Panc1 (cell line): ENCODE measurements at regions not wholly inside any gene's neighbourhood (a gene's known extent, or its start where the extent isn't known, plus 50 kb on each side); places are given as distances from the start of the nearest gene placed in this dataset.

Experiments
- ATAC-seq: fragments of 200-7000 bp; cut with Tn5 transposase; 2 replicates; pipeline ENCODE4 v1.9.1; 2020; ENCODE audit warnings: mild to moderate bottlenecking, moderate library complexity
- BruUV-seq: library from RNA; stranded (reverse); fragments of 400-500 nt; replicated peaks from 2 replicates; lab custom pipeline; 2021; lab: Mats Ljungman, UMichigan
- CTCF ChIA-PET: fragments of 300-600 bp; sonication (Branson Sonifier 250); formaldehyde crosslinking; loops from one replicate; lab custom pipeline; 2022; ENCODE audit warnings: antibody characterized with exemption; lab: Charles Lee
- POLR2A ChIA-PET: fragments of 300-600 bp; sonication (Branson Sonifier 250); formaldehyde crosslinking; loops from one replicate; lab custom pipeline; 2022; ENCODE audit warnings: antibody characterized with exemption; lab: Charles Lee
- DNase-seq: peaks from one replicate; pipeline ENCODE4 v3.0.0-alpha.2; 2010; ENCODE audit warnings: low read depth, low spot score
- H3K27ac ChIP-seq: 2 replicates; pipeline ENCODE4 v1.5.1; 2011; ENCODE audit warnings: mild to moderate bottlenecking, low read length, inconsistent platforms
- H3K27me3 ChIP-seq: fragments of 200-500 bp; sonication (Bioruptor generic); 2 replicates; pipeline ENCODE4 v1.6.0; 2014; ENCODE audit warnings: low read length, inconsistent platforms; ENCODE audit not compliant: control insufficient read depth, insufficient read depth
- H3K36me3 ChIP-seq: fragments of 200-500 bp; sonication (Bioruptor generic); 2 replicates; pipeline ENCODE4 v1.5.1; 2014; ENCODE audit warnings: inconsistent platforms, mild to moderate bottlenecking, low read length, moderate library complexity; ENCODE audit not compliant: control insufficient read depth, insufficient read depth
- H3K4me1 ChIP-seq: 2 replicates; pipeline ENCODE4 v1.5.1; 2011; ENCODE audit warnings: inconsistent platforms, mild to moderate bottlenecking, low read length, moderate library complexity; ENCODE audit not compliant: control insufficient read depth, insufficient read depth
- H3K4me3 ChIP-seq, 2 experiments: 2 replicates each; pipeline ENCODE4 v1.5.1; 2011 to 2012; ENCODE audit warnings: low read depth in 2 of 2, low read length in 2 of 2, mild to moderate bottlenecking in 2 of 2, inconsistent platforms in 1 of 2, moderate library complexity in 1 of 2
- H3K9me3 ChIP-seq: fragments of 200-500 bp; sonication (Bioruptor generic); 2 replicates; pipeline ENCODE4 v1.5.1; 2014; ENCODE audit warnings: low read depth, mild to moderate bottlenecking, inconsistent platforms, low read length, moderate library complexity; ENCODE audit not compliant: control insufficient read depth, insufficient read depth
- CTCF ChIP-seq: fragments of 450-650 bp; IDR thresholded peaks from 2 replicates; pipeline ENCODE4 v1.5.1; 2017; ENCODE audit warnings: mild to moderate bottlenecking
- POLR2AphosphoS5 ChIP-seq: IDR thresholded peaks from 2 replicates; pipeline ENCODE4 v1.6.1; 2012; ENCODE audit warnings: mild to moderate bottlenecking, low read depth, low read length, moderate library complexity
- REST ChIP-seq, 2 experiments: IDR thresholded peaks; 2 replicates each; pipeline ENCODE4 v1.6.1; 2011 to 2012; ENCODE audit warnings: low read depth in 2 of 2, control low read depth in 1 of 2, low read length in 1 of 2, mild to moderate bottlenecking in 1 of 2, moderate library complexity in 1 of 2; ENCODE audit not compliant: insufficient read depth in 1 of 2
- SIN3A ChIP-seq: IDR thresholded peaks from 2 replicates; pipeline ENCODE4 v1.6.1; 2012; ENCODE audit warnings: low read depth, mild to moderate bottlenecking, low read length, moderate library complexity, borderline replicate concordance; ENCODE audit not compliant: insufficient read depth
- TCF7L2 ChIP-seq: IDR thresholded peaks from 2 replicates; pipeline ENCODE4 v1.6.1; 2011; ENCODE audit warnings: mild to moderate bottlenecking, low read depth, low read length, inconsistent platforms
- in situ Hi-C: cut with HindIII; loops from 2 replicates; pipeline ENCODE4 v1.10.0; 2016; ENCODE audit warnings: low sequenced_read_pairs, low pct_unique_long_range_greater_than_20kb
- intact Hi-C: fragments of 100-400 bp; cut with micrococcal nuclease; formaldehyde crosslinking; loops from one replicate; pipeline ENCODE4 v1.10.0; 2022; ENCODE audit not compliant: unreplicated experiment

GRCh38 chr3:107309312-107309711 lies 67.9 kb upstream of the CCDC54 start:
- Histone ChIP-seq H3K36me3 (no peaks in the 10 kb centered on the region), H3K9me3 (no peaks in the 10 kb centered on the region), H3K4me3 (no peak overlapping the region), H3K27ac (no peak overlapping the region), H3K27me3 (no peaks in the 10 kb centered on the region), H3K4me1 (no peaks in the 10 kb centered on the region)
- ATAC-seq: no peak
- CTCF ChIA-PET: no interaction called here
- DNase-seq: no peak
- in situ Hi-C loops (no loop called here), intact Hi-C loops (no loop called here)
- no TSS peak for BruUV-seq
- POLR2A ChIA-PET: no interaction called here
- TF ChIP-seq CTCF (no peak), TCF7L2 (no peak), POLR2AphosphoS5 (no peak), SIN3A (no peak), REST (IDR thresholded peaks at IDR 0.05; ENCODE audit: insufficient read depth in 1 of 2, low read depth in 2 of 2, low read length in 1 of 2) (no peak)

- ATAC-seq (no peak), DNase-seq (no peak)
- Histone ChIP-seq H3K4me3 (no peak overlapping the region), H3K4me1 (no peaks in the 10 kb centered on the region), H3K36me3 (no peaks in the 10 kb centered on the region), H3K27ac (no peak overlapping the region), H3K27me3 (no peaks in the 10 kb centered on the region), H3K9me3 (no peaks in the 10 kb centered on the region)
- TF ChIP-seq REST (IDR thresholded peaks at IDR 0.05; ENCODE audit: insufficient read depth in 1 of 2, low read depth in 2 of 2, low read length in 1 of 2) (no peak), CTCF (no peak), SIN3A (no peak), TCF7L2 (no peak), POLR2AphosphoS5 (no peak)
- ChIA-PET CTCF (no interaction called here), POLR2A (no interaction called here)
- BruUV-seq: no TSS peak
- in situ Hi-C loops (no loop called here), intact Hi-C loops (no loop called here)
Observed at GRCh38 chr3:107313711-107314110, 63.5 kb upstream of the CCDC54 start.
